Parathyroid adenoma (tissue), 2 donors: ENCODE measurements at regions not wholly inside any gene's neighbourhood (a gene's known extent, or its start where the extent isn't known, plus 50 kb on each side); places are given as distances from the start of the nearest gene placed in this dataset.

Source experiments
- H2AFZ ChIP-seq: fragments of 300-600 bp; sonication (generic); one replicate; pipeline ENCODE4 v1.7.0; 2017; ENCODE audit warnings: antibody characterized with exemption, mild to moderate bottlenecking
- H3K27ac ChIP-seq: fragments of 300-600 bp; sonication (generic); one replicate; pipeline ENCODE4 v1.7.0; 2017
- H3K27me3 ChIP-seq: fragments of 300-600 bp; sonication (generic); one replicate; pipeline ENCODE4 v1.7.0; 2017; ENCODE audit warnings: low read length; ENCODE audit not compliant: control insufficient read depth, insufficient read depth
- H3K36me3 ChIP-seq: fragments of 300-600 bp; sonication (generic); one replicate; pipeline ENCODE4 v1.7.0; 2017; ENCODE audit warnings: low read length; ENCODE audit not compliant: control insufficient read depth, insufficient read depth
- H3K4me1 ChIP-seq: fragments of 300-600 bp; sonication (generic); one replicate; pipeline ENCODE4 v1.7.0; 2017; ENCODE audit warnings: control low read depth
- H3K4me2 ChIP-seq: fragments of 300-600 bp; sonication (generic); one replicate; pipeline ENCODE4 v1.7.0; 2017; ENCODE audit warnings: low read length
- H3K4me3 ChIP-seq: fragments of 300-600 bp; sonication (generic); one replicate; pipeline ENCODE4 v1.7.0; 2017; ENCODE audit warnings: low read depth, low read length
- H3K79me2 ChIP-seq: fragments of 300-600 bp; sonication (generic); one replicate; pipeline ENCODE4 v1.7.0; 2017; ENCODE audit warnings: control low read depth
- H3K9ac ChIP-seq: fragments of 300-600 bp; sonication (generic); one replicate; pipeline ENCODE4 v1.7.0; 2017; ENCODE audit warnings: mild to moderate bottlenecking
- H3K9me3 ChIP-seq: fragments of 300-600 bp; sonication (generic); one replicate; pipeline ENCODE4 v1.7.0; 2017; ENCODE audit warnings: low read length; ENCODE audit not compliant: control insufficient read depth
- CTCF ChIP-seq: fragments of 300-600 bp; sonication (generic); IDR thresholded peaks from one replicate; pipeline ENCODE4 v1.7.0; 2017; ENCODE audit warnings: antibody characterized with exemption, mild to moderate bottlenecking
- donor health status: primary hyperparathyroidism.

GRCh38 chr13:109301276-109301675 is 485.1 kb downstream of the IRS2 start:
- H2AFZ ChIP-seq, result no peak overlapping the region
- no peak overlapping the region for H3K4me3 ChIP-seq
- no peak overlapping the region for H3K27ac ChIP-seq
- H3K9me3 ChIP-seq, result no peaks in the 10 kb centered on the region
- no peak for TF ChIP-seq CTCF
- H3K79me2 ChIP-seq, result no peaks in the 10 kb centered on the region
- no peaks in the 10 kb centered on the region for H3K4me1 ChIP-seq
- no peak overlapping the region for H3K9ac ChIP-seq
- H3K36me3 ChIP-seq, result no peaks in the 10 kb centered on the region
- no peak overlapping the region for H3K4me2 ChIP-seq
- H3K27me3 ChIP-seq, result no peaks in the 10 kb centered on the region

GRCh38 chr13:109297628-109298027 is 488.8 kb downstream of the IRS2 start:
- Histone ChIP-seq H3K79me2 (no peaks in the 10 kb centered on the region), H3K4me1 (no peaks in the 10 kb centered on the region), H3K4me2 (no peak overlapping the region), H3K27me3 (no peaks in the 10 kb centered on the region), H3K4me3 (no peak overlapping the region), H3K27ac (no peak overlapping the region), H3K9ac (no peak overlapping the region), H3K9me3 (no peaks in the 10 kb centered on the region), H2AFZ (no peak overlapping the region), H3K36me3 (no peaks in the 10 kb centered on the region)
- no peak for TF ChIP-seq CTCF

- Histone ChIP-seq H3K9ac (no peak overlapping the region), H3K4me2 (no peak overlapping the region), H3K4me3 (no peak overlapping the region), H3K27ac (no peak overlapping the region), H3K79me2 (no peaks in the 10 kb centered on the region), H3K27me3 (no peaks in the 10 kb centered on the region), H3K4me1 (no peaks in the 10 kb centered on the region), H3K9me3 (no peaks in the 10 kb centered on the region), H2AFZ (no peak overlapping the region), H3K36me3 (no peaks in the 10 kb centered on the region)
- no peak for TF ChIP-seq CTCF
Observed at GRCh38 chr13:109293166-109293565, 493.2 kb downstream of the IRS2 start.

GRCh38 chr13:109288151-109288709 is 498.2 kb downstream of the IRS2 start:
- Histone ChIP-seq H3K9me3 (no peaks in the 10 kb centered on the region), H3K4me2 (no peak overlapping the region), H3K27ac (no peak overlapping the region), H3K27me3 (no peaks in the 10 kb centered on the region), H3K4me1 (no peaks in the 10 kb centered on the region), H3K36me3 (no peaks in the 10 kb centered on the region), H2AFZ (no peak overlapping the region), H3K79me2 (no peaks in the 10 kb centered on the region), H3K9ac (no peak overlapping the region), H3K4me3 (no peak overlapping the region)
- no peak for TF ChIP-seq CTCF

GRCh38 chr13:109287553-109287952 is 498.8 kb downstream of the IRS2 start:
- no peaks in the 10 kb centered on the region for H3K79me2 ChIP-seq
- no peak overlapping the region for H3K4me2 ChIP-seq
- no peaks in the 10 kb centered on the region for H3K4me1 ChIP-seq
- no peak overlapping the region for H3K27ac ChIP-seq
- no peak overlapping the region for H3K4me3 ChIP-seq
- no peak overlapping the region for H2AFZ ChIP-seq
- no peaks in the 10 kb centered on the region for H3K9me3 ChIP-seq
- H3K36me3 ChIP-seq, result no peaks in the 10 kb centered on the region
- H3K27me3 ChIP-seq, result no peaks in the 10 kb centered on the region
- no peak for TF ChIP-seq CTCF
- no peak overlapping the region for H3K9ac ChIP-seq
